ENCODE measurements at regions not wholly inside any gene's neighbourhood (a gene's known extent, or its start where the extent isn't known, plus 50 kb on each side); places are given as distances from the start of the nearest gene placed in this dataset.

DNA sequence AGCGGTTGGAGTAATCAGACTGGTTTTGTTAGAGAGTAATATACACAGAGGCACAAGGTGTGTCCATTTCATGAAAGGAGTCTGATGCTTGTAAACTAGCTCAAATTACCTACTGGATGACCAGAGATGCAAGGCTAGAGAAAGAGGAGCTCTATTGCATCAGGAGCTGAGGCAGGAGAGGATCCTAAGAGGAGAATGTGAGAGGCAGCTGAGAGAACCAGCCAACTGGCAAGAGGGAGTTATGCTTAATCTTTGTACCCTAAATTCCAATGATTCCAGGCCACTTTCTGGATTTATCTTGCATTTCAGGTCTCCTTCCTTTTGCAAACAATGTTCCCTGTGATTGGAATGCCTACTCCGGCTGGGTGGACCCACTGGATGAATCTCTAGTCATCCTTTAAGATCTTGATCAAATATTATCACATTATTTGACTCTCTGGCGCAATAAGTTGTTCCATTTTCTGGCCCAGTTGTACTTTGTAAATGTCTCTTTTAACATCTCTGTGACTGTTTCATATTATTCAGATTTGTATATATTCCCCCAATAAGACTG, 57.5 kb upstream of the PTPN12 start:
- Histone ChIP-seq H3K4me1 (ENCODE audit: insufficient read depth, low read length) (peaks cover 4% of the 10 kb centered on the region), H3K36me3 (ENCODE audit: insufficient read depth, low read length) (no peaks in the 10 kb centered on the region), H3K27me3 (ENCODE audit: control insufficient read depth in 1 of 2, insufficient read depth in 2 of 2, low read length in 2 of 2) (no peaks in the 10 kb centered on the region), H3K4me3 (ENCODE audit: low read length) (no peak overlapping the region), H3K27ac (ENCODE audit: low read depth in 1 of 2, low read length in 2 of 2) (no peak overlapping the region), H3K9me3 (ENCODE audit: control insufficient read depth in 1 of 2, insufficient read depth in 1 of 2, low read length in 2 of 2) (no peaks in the 10 kb centered on the region)
- DNase-seq (no peak), ATAC-seq (ENCODE audit: poor library complexity) (no peak)
- H3K4me3 Mint-ChIP-seq = no peak overlapping the region
- H3K9me3 Mint-ChIP-seq = no peaks in the 10 kb centered on the region
- intact Hi-C loops (cut with DNase I, micrococcal nuclease) = no loop called here
- ChIA-PET CTCF (no interaction called here), POLR2A (no interaction called here)
- H3K27me3 Mint-ChIP-seq = no peaks in the 10 kb centered on the region
- peaks cover 9% of the 10 kb centered on the region for H3K4me1 Mint-ChIP-seq (ENCODE audit: low read depth)
- TF ChIP-seq, protein P1, sequence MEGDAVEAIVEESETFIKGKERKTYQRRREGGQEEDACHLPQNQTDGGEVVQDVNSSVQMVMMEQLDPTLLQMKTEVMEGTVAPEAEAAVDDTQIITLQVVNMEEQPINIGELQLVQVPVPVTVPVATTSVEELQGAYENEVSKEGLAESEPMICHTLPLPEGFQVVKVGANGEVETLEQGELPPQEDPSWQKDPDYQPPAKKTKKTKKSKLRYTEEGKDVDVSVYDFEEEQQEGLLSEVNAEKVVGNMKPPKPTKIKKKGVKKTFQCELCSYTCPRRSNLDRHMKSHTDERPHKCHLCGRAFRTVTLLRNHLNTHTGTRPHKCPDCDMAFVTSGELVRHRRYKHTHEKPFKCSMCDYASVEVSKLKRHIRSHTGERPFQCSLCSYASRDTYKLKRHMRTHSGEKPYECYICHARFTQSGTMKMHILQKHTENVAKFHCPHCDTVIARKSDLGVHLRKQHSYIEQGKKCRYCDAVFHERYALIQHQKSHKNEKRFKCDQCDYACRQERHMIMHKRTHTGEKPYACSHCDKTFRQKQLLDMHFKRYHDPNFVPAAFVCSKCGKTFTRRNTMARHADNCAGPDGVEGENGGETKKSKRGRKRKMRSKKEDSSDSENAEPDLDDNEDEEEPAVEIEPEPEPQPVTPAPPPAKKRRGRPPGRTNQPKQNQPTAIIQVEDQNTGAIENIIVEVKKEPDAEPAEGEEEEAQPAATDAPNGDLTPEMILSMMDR (IDR thresholded peaks at IDR 0.05) = no peak
- no peak overlapping the region for H3K27ac Mint-ChIP-seq
- no peaks in the 10 kb centered on the region for H3K36me3 Mint-ChIP-seq (ENCODE audit: low read depth)

DNA sequence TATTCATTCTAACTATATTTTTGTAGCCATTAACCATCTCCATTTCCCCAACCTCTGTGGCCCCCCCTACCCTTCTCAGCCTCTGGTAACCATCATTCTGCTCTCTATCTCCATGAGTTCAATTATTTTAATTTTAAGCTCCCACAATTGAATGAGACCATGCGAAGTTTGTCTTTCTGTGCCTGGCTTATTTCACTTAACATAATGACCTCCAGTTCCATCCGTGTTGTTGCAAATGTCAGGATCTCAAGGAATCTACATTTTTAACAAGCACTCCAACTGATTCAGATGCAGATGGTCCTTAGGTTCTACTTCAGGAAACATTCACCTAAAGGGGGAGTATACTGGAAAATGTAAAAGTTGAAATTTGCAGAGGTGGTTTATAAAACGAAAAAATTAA, 60.2 kb upstream of the PTPN12 start:
- H3K27ac Mint-ChIP-seq = no peak overlapping the region
- Histone ChIP-seq H3K4me1 (ENCODE audit: insufficient read depth, low read length) (peaks cover 4% of the 10 kb centered on the region), H3K9me3 (ENCODE audit: control insufficient read depth in 1 of 2, insufficient read depth in 1 of 2, low read length in 2 of 2) (no peaks in the 10 kb centered on the region), H3K4me3 (ENCODE audit: low read length) (no peak overlapping the region), H3K36me3 (ENCODE audit: insufficient read depth, low read length) (no peaks in the 10 kb centered on the region), H3K27ac (ENCODE audit: low read depth in 1 of 2, low read length in 2 of 2) (no peak overlapping the region), H3K27me3 (ENCODE audit: control insufficient read depth in 1 of 2, insufficient read depth in 2 of 2, low read length in 2 of 2) (no peaks in the 10 kb centered on the region)
- ATAC-seq (ENCODE audit: poor library complexity) (no peak), DNase-seq (no peak)
- TF ChIP-seq, protein P1 (IDR thresholded peaks at IDR 0.05) = no peak
- ChIA-PET CTCF (no interaction called here), POLR2A (no interaction called here)
- intact Hi-C loops (cut with DNase I, micrococcal nuclease) = no loop called here
- peaks cover 6% of the 10 kb centered on the region for H3K4me1 Mint-ChIP-seq (ENCODE audit: low read depth)
- no peaks in the 10 kb centered on the region for H3K9me3 Mint-ChIP-seq
- H3K4me3 Mint-ChIP-seq = no peak overlapping the region
- H3K27me3 Mint-ChIP-seq = no peaks in the 10 kb centered on the region
- H3K36me3 Mint-ChIP-seq (ENCODE audit: low read depth) = no peaks in the 10 kb centered on the region

DNA sequence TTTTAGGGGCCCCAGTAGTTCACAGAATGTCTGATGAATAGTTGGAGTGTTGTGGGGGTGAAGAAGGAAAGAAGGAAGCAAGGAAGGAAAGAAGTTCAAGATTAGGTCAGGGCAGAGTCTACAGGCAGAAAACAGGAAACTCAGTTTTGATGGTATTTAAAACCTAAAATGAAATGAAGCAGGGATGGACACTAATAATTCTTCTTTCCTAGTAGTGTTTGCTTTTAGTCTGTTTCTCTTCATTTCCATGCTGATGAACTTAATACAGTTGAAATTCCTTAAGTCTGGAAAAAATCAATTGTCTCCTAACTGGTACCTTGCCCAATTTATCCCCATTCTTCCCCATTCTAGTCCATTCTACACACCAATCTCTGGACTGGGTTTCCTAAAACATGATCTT, 59.0 kb upstream of the GSAP start:
- ATAC-seq (ENCODE audit: poor library complexity) = no peak
- Mint-ChIP-seq H3K9me3 (no peaks in the 10 kb centered on the region), H3K4me3 (no peak overlapping the region), H3K27ac (no peak overlapping the region), H3K36me3 (ENCODE audit: low read depth) (no peaks in the 10 kb centered on the region), H3K27me3 (no peaks in the 10 kb centered on the region), H3K4me1 (ENCODE audit: low read depth) (no peaks in the 10 kb centered on the region)
- Histone ChIP-seq H3K4me1 (ENCODE audit: insufficient read depth, low read length) (no peaks in the 10 kb centered on the region), H3K4me3 (ENCODE audit: low read length) (no peak overlapping the region), H3K27ac (ENCODE audit: low read depth in 1 of 2, low read length in 2 of 2) (no peak overlapping the region), H3K36me3 (ENCODE audit: insufficient read depth, low read length) (no peaks in the 10 kb centered on the region), H3K27me3 (ENCODE audit: control insufficient read depth in 1 of 2, insufficient read depth in 2 of 2, low read length in 2 of 2) (no peaks in the 10 kb centered on the region), H3K9me3 (ENCODE audit: control insufficient read depth in 1 of 2, insufficient read depth in 1 of 2, low read length in 2 of 2) (no peaks in the 10 kb centered on the region)
- DNase-seq = no peak
- intact Hi-C loops (cut with DNase I, micrococcal nuclease) = no loop called here
- CTCF ChIA-PET = interaction anchor here (1.6 kb wide), 1 partner anchor 176 kb away, joined by 3 read pairs; no protein-coding TSS in a partner anchor
- POLR2A ChIA-PET = no interaction called here
- TF ChIP-seq, protein P1 (IDR thresholded peaks at IDR 0.05) = no peak
